Epithelial cell of proximal tubule (primary cell): ENCODE measurements at regions not wholly inside any gene's neighbourhood (a gene's known extent, or its start where the extent isn't known, plus 50 kb on each side); places are given as distances from the start of the nearest gene placed in this dataset.

ENCODE experiments used
- DNase-seq: peaks from one replicate; pipeline ENCODE4 v3.0.0-alpha.2; 2011; ENCODE audit warnings: low read depth
- H3K4me3 ChIP-seq: 2 replicates; pipeline ENCODE4 v1.5.1; 2011; ENCODE audit warnings: low read depth, mild to moderate bottlenecking, low read length
- CTCF ChIP-seq: conservative IDR thresholded peaks from 2 replicates; pipeline ENCODE4 v1.5.1; 2012; ENCODE audit warnings: low read depth, mild to moderate bottlenecking, low read length

DNA sequence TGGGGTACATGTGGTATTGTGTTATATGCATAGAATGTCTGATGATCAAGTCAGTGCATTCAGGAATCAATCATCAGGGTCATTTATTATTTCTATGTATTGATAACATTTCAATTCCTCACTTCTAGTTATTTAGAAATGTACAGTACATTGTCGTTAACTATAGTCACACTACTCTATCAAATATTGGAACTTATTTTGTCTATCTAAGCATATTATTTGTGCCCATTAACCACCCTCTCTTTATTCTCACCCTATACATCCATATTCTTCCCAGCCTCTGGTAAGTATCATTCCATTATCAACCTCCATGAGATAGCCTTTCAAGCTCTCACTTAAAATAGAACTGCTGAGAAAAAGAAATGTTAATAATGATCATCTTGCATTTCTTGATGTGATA, 596.5 kb upstream of the POT1 start:
- no peak overlapping the region for H3K4me3 ChIP-seq
- TF ChIP-seq CTCF: no peak
- no peak for DNase-seq

DNA sequence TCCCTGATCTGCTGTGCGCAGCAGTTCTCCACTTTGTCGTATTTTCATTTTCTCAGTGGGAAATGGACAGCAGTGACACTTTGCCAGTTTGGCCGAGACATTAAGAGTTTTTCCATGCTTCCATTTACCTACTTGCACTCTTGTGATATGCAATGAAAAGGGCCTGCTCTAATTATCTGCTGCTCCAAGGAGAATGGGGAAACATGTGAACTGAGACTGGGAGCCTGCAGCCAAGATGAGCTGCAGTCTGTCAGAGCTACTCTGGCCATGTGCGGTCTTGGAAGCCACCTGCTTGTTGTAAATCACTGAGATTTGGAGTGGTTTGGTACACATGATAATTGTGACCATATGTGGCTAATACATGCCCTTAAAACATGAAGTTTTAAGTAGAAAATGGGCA, 586.6 kb upstream of the POT1 start:
- no peak for TF ChIP-seq CTCF
- no peak for DNase-seq
- no peak overlapping the region for H3K4me3 ChIP-seq

- no peak for TF ChIP-seq CTCF
- H3K4me3 ChIP-seq: no peak overlapping the region
- no peak for DNase-seq
Measured at GRCh38 chr7:125512373-125512772, 582.7 kb upstream of the POT1 start.

DNA sequence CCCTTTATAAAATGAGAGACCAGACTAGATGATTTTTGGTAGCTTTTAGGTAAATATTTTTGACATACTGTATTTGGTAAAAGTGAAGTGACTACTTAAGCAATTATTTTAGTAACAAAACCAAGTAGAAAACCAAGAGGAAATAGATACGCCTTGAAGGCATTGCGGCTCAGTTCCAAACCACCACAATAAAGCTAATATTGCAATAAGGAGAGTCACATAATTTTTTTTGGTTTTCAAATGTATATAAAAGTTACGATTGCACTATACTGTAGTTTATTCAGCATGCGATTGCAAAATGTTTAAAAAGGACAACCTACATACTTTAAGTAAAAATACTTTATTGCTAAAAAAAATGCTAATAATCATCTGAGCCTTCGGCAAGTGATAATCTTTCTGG, 581.7 kb upstream of the POT1 start:
- DNase-seq: no peak
- H3K4me3 ChIP-seq: no peak overlapping the region
- no peak for TF ChIP-seq CTCF

DNA sequence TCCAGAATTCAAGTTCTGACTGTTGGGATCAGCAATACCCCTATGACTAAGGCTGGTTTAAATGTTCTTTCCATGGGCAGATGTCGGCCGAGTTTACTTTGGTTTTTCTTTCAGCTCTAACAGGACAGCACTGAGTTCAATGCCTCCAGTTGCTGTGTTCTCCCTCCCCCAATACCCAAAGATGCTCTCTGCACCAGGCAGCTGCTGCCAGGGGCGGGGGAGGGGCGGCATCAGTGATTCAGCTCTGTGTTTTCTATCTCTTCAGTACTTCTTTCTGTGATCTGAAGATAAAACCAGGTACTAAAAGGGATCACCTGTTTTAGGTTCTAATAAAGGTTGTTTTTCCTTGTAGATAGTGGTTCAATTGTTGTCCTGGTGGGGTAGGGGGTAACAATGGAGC, 576.7 kb upstream of the POT1 start:
- no peak overlapping the region for H3K4me3 ChIP-seq
- DNase-seq: no peak
- no peak for TF ChIP-seq CTCF

GRCh38 chr7:125504848-125505247, 575.2 kb upstream of the POT1 start:
- no peak for DNase-seq
- no peak for TF ChIP-seq CTCF
- no peak overlapping the region for H3K4me3 ChIP-seq

- no peak overlapping the region for H3K4me3 ChIP-seq
- DNase-seq: no peak
- TF ChIP-seq CTCF: no peak
Measured at GRCh38 chr7:125495997-125496396, 566.4 kb upstream of the POT1 start.
